WTC11 (cell line): ENCODE measurements at regions not wholly inside any gene's neighbourhood (a gene's known extent, or its start where the extent isn't known, plus 50 kb on each side); places are given as distances from the start of the nearest gene placed in this dataset.

Experiments used
- ATAC-seq: fragments of 200-7000 bp; cut with Tn5 transposase; 2 replicates; pipeline ENCODE4 v1.10.0; 2021; ENCODE audit warnings: mild to moderate bottlenecking, moderate library complexity
- CTCF ChIA-PET: fragments of 300-600 bp; sonication (Branson Sonifier 250); formaldehyde crosslinking; loops from one replicate; lab custom pipeline; 2021; ENCODE audit warnings: antibody characterized with exemption; lab: Charles Lee
- POLR2A ChIA-PET: fragments of 350-600 bp; sonication (Branson Sonifier 250); formaldehyde crosslinking; loops from one replicate; lab custom pipeline; 2021; ENCODE audit warnings: antibody characterized with exemption; lab: Charles Lee
- DNase-seq: peaks from one replicate; pipeline ENCODE4 v3.0.0; 2021; ENCODE audit warnings: low spot score
- H3K27ac Mint-ChIP-seq: 2 replicates; pipeline ENCODE4 v1.8.0; 2021; ENCODE audit warnings: mixed read lengths
- H3K27me3 Mint-ChIP-seq: 2 replicates; pipeline ENCODE4 v1.8.0; 2021; ENCODE audit warnings: low read depth, mild to moderate bottlenecking, moderate library complexity, mixed read lengths
- H3K36me3 Mint-ChIP-seq: 2 replicates; pipeline ENCODE4 v1.8.0; 2021; ENCODE audit warnings: mixed read lengths
- H3K4me1 Mint-ChIP-seq: 2 replicates; pipeline ENCODE4 v1.8.0; 2022; ENCODE audit warnings: mixed read lengths
- H3K4me3 Mint-ChIP-seq: 2 replicates; pipeline ENCODE4 v1.8.0; 2021; ENCODE audit warnings: mild to moderate bottlenecking, moderate library complexity, mixed read lengths
- H3K9me3 Mint-ChIP-seq: 2 replicates; pipeline ENCODE4 v1.8.0; 2021; ENCODE audit warnings: mixed read lengths
- ESRRA ChIP-seq: sonication (generic); formaldehyde crosslinking; IDR thresholded peaks from 2 replicates; pipeline ENCODE4 v1.8.1; 2022; ENCODE audit warnings: mild to moderate bottlenecking, missing genetic modification reagents, borderline replicate concordance
- JAZF1 ChIP-seq: fragments of 250-450 bp; sonication (Bioruptor Pico); IDR thresholded peaks from 2 replicates; pipeline ENCODE4 v1.9.0; 2021; ENCODE audit warnings: moderate library complexity, mild to moderate bottlenecking, inconsistent platforms
- JUN ChIP-seq: sonication (generic); formaldehyde crosslinking; IDR thresholded peaks from 2 replicates; pipeline ENCODE4 v1.8.0; 2023; ENCODE audit warnings: mild to moderate bottlenecking, missing genetic modification reagents
- NFE2L1 ChIP-seq: sonication (generic); formaldehyde crosslinking; IDR thresholded peaks from 2 replicates; pipeline ENCODE4 v1.8.1; 2023; ENCODE audit warnings: missing genetic modification reagents
- NR2C2 ChIP-seq: sonication (generic); formaldehyde crosslinking; IDR thresholded peaks from 2 replicates; pipeline ENCODE4 v1.8.0; 2022; ENCODE audit warnings: mild to moderate bottlenecking, missing genetic modification reagents
- OVOL2 ChIP-seq: fragments of 250-450 bp; sonication (Bioruptor Pico); IDR thresholded peaks from 2 replicates; pipeline ENCODE4 v1.9.0; 2021; ENCODE audit warnings: mild to moderate bottlenecking, borderline replicate concordance
- TEAD4 ChIP-seq: sonication (generic); formaldehyde crosslinking; IDR thresholded peaks from 2 replicates; pipeline ENCODE4 v1.8.0; 2022; ENCODE audit warnings: mild to moderate bottlenecking, missing genetic modification reagents
- USF2 ChIP-seq: sonication (generic); formaldehyde crosslinking; IDR thresholded peaks from 2 replicates; pipeline ENCODE4 v1.8.1; 2023; ENCODE audit warnings: mild to moderate bottlenecking, missing genetic modification reagents, moderate library complexity
- ZBTB21 ChIP-seq: sonication (generic); formaldehyde crosslinking; IDR thresholded peaks from 2 replicates; pipeline ENCODE4 v1.8.1; 2023; ENCODE audit warnings: mild to moderate bottlenecking, missing genetic modification reagents, borderline replicate concordance
- ZNF396 ChIP-seq: fragments of 250-450 bp; sonication (Bioruptor Pico); IDR thresholded peaks from 2 replicates; pipeline ENCODE4 v1.8.0; 2021; ENCODE audit warnings: mild to moderate bottlenecking, moderate library complexity, borderline replicate concordance
- TF ChIP-seq, protein P1 (sequence below): sonication (generic); formaldehyde crosslinking; IDR thresholded peaks from 2 replicates; pipeline ENCODE4 v1.8.1; 2022; ENCODE audit warnings: low read depth, mild to moderate bottlenecking, moderate library complexity, missing genetic modification reagents, borderline replicate concordance
- TF ChIP-seq, protein P2 (sequence below): sonication (generic); formaldehyde crosslinking; IDR thresholded peaks from 2 replicates; pipeline ENCODE4 v1.8.0; 2022; ENCODE audit warnings: missing genetic modification reagents
- TF ChIP-seq, protein P3 (sequence below): fragments of 250-450 bp; sonication (Bioruptor Pico); IDR thresholded peaks from 2 replicates; pipeline ENCODE4 v1.9.0; 2021; ENCODE audit warnings: mild to moderate bottlenecking
- TF ChIP-seq, protein P4 (sequence below): sonication (generic); formaldehyde crosslinking; IDR thresholded peaks from 2 replicates; pipeline ENCODE4 v1.8.1; 2023; ENCODE audit warnings: mild to moderate bottlenecking, missing genetic modification reagents, borderline replicate concordance
- TF ChIP-seq, protein P5 (sequence below): fragments of 250-450 bp; sonication (Bioruptor Pico); IDR thresholded peaks from 2 replicates; pipeline ENCODE4 v1.9.0; 2021; ENCODE audit warnings: moderate library complexity, mild to moderate bottlenecking, inconsistent platforms, borderline replicate concordance
- TF ChIP-seq, protein P6 (sequence below): sonication (generic); formaldehyde crosslinking; IDR thresholded peaks from 2 replicates; pipeline ENCODE4 v1.8.1; 2022; ENCODE audit warnings: mild to moderate bottlenecking, moderate library complexity, missing genetic modification reagents

- TF ChIP-seq, protein P1, sequence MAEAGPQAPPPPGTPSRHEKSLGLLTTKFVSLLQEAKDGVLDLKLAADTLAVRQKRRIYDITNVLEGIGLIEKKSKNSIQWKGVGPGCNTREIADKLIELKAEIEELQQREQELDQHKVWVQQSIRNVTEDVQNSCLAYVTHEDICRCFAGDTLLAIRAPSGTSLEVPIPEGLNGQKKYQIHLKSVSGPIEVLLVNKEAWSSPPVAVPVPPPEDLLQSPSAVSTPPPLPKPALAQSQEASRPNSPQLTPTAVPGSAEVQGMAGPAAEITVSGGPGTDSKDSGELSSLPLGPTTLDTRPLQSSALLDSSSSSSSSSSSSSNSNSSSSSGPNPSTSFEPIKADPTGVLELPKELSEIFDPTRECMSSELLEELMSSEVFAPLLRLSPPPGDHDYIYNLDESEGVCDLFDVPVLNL (CRISPR knock-in tag) = no peak
- TF ChIP-seq, protein P2, sequence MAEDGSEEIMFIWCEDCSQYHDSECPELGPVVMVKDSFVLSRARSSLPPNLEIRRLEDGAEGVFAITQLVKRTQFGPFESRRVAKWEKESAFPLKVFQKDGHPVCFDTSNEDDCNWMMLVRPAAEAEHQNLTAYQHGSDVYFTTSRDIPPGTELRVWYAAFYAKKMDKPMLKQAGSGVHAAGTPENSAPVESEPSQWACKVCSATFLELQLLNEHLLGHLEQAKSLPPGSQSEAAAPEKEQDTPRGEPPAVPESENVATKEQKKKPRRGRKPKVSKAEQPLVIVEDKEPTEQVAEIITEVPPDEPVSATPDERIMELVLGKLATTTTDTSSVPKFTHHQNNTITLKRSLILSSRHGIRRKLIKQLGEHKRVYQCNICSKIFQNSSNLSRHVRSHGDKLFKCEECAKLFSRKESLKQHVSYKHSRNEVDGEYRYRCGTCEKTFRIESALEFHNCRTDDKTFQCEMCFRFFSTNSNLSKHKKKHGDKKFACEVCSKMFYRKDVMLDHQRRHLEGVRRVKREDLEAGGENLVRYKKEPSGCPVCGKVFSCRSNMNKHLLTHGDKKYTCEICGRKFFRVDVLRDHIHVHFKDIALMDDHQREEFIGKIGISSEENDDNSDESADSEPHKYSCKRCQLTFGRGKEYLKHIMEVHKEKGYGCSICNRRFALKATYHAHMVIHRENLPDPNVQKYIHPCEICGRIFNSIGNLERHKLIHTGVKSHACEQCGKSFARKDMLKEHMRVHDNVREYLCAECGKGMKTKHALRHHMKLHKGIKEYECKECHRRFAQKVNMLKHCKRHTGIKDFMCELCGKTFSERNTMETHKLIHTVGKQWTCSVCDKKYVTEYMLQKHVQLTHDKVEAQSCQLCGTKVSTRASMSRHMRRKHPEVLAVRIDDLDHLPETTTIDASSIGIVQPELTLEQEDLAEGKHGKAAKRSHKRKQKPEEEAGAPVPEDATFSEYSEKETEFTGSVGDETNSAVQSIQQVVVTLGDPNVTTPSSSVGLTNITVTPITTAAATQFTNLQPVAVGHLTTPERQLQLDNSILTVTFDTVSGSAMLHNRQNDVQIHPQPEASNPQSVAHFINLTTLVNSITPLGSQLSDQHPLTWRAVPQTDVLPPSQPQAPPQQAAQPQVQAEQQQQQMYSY = no peak
- TF ChIP-seq NR2C2 (no peak), USF2 (CRISPR knock-in tag) (no peak)
- TF ChIP-seq, protein P3, sequence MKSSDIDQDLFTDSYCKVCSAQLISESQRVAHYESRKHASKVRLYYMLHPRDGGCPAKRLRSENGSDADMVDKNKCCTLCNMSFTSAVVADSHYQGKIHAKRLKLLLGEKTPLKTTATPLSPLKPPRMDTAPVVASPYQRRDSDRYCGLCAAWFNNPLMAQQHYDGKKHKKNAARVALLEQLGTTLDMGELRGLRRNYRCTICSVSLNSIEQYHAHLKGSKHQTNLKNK (CRISPR knock-in tag) = no peak
Observed at GRCh38 chr14:85987907-85988306, 458.0 kb downstream of the FLRT2 start (continued).

DNA sequence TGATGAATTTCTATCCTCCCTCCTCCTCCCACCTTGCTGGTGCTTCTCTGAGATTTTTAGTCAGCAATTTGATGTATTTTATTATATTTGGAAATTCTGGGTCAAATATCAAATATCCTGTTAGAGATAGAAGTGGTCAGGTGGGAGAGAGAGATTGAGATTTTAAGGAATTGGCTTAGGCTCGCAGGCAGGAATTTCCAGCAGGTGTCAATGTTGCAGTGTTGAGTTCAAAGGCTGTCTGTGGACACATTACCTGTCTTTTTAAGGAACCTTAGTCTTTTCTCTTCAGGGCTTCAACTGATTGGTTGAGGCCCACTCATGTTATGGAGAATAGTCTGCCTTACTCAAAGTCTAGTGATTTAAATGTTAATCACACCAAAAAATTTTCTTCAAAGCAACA lies 457.3 kb downstream of the FLRT2 start:
- Mint-ChIP-seq H3K4me3 (no peak overlapping the region), H3K9me3 (no peaks in the 10 kb centered on the region), H3K36me3 (no peaks in the 10 kb centered on the region), H3K27ac (no peak overlapping the region), H3K27me3 (no peaks in the 10 kb centered on the region), H3K4me1 (no peaks in the 10 kb centered on the region)
- DNase-seq = no peak
- no peak for ATAC-seq
- no peak for TF ChIP-seq ESRRA (CRISPR knock-in tag)
- TF ChIP-seq, protein P4, sequence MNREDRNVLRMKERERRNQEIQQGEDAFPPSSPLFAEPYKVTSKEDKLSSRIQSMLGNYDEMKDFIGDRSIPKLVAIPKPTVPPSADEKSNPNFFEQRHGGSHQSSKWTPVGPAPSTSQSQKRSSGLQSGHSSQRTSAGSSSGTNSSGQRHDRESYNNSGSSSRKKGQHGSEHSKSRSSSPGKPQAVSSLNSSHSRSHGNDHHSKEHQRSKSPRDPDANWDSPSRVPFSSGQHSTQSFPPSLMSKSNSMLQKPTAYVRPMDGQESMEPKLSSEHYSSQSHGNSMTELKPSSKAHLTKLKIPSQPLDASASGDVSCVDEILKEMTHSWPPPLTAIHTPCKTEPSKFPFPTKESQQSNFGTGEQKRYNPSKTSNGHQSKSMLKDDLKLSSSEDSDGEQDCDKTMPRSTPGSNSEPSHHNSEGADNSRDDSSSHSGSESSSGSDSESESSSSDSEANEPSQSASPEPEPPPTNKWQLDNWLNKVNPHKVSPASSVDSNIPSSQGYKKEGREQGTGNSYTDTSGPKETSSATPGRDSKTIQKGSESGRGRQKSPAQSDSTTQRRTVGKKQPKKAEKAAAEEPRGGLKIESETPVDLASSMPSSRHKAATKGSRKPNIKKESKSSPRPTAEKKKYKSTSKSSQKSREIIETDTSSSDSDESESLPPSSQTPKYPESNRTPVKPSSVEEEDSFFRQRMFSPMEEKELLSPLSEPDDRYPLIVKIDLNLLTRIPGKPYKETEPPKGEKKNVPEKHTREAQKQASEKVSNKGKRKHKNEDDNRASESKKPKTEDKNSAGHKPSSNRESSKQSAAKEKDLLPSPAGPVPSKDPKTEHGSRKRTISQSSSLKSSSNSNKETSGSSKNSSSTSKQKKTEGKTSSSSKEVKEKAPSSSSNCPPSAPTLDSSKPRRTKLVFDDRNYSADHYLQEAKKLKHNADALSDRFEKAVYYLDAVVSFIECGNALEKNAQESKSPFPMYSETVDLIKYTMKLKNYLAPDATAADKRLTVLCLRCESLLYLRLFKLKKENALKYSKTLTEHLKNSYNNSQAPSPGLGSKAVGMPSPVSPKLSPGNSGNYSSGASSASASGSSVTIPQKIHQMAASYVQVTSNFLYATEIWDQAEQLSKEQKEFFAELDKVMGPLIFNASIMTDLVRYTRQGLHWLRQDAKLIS = no peak
- TF ChIP-seq JAZF1 = no peak
- TF ChIP-seq ZNF396 (CRISPR knock-in tag) = no peak
- no peak for TF ChIP-seq JUN (CRISPR knock-in tag)
- TF ChIP-seq NFE2L1 (CRISPR knock-in tag) = no peak
- TF ChIP-seq, protein P5, sequence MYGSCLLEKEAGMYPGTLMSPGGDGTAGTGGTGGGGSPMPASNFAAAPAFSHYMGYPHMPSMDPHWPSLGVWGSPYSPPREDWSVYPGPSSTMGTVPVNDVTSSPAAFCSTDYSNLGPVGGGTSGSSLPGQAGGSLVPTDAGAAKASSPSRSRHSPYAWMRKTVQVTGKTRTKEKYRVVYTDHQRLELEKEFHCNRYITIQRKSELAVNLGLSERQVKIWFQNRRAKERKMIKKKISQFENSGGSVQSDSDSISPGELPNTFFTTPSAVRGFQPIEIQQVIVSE (CRISPR knock-in tag) = no peak
- no peak for TF ChIP-seq NR2C2
- TF ChIP-seq, protein P6, sequence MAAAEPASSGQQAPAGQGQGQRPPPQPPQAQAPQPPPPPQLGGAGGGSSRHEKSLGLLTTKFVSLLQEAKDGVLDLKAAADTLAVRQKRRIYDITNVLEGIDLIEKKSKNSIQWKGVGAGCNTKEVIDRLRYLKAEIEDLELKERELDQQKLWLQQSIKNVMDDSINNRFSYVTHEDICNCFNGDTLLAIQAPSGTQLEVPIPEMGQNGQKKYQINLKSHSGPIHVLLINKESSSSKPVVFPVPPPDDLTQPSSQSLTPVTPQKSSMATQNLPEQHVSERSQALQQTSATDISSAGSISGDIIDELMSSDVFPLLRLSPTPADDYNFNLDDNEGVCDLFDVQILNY = no peak
- no peak for TF ChIP-seq TEAD4 (CRISPR knock-in tag)
- TF ChIP-seq OVOL2 (CRISPR knock-in tag) = no peak
- no peak for TF ChIP-seq ZBTB21 (CRISPR knock-in tag)
- CTCF ChIA-PET = no interaction called here
- POLR2A ChIA-PET = no interaction called here
